HepG2 (cell line): ENCODE measurements at regions not wholly inside any gene's neighbourhood (a gene's known extent, or its start where the extent isn't known, plus 50 kb on each side); places are given as distances from the start of the nearest gene placed in this dataset.

Source experiments
- ATAC-seq: fragments of 200-7000 bp; cut with Tn5 transposase; 3 replicates; pipeline ENCODE4 v1.9.1; 2020; ENCODE audit warnings: mild to moderate bottlenecking, moderate library complexity
- BruUV-seq: library from RNA; stranded (reverse); fragments of 400-500 nt; replicated peaks from 2 replicates; lab custom pipeline; 2021; lab: Mats Ljungman, UMichigan
- CTCF ChIA-PET: fragments of 300-600 bp; formaldehyde crosslinking; extraction: SDS; loops from one replicate; lab custom pipeline; 2021; ENCODE audit warnings: low total read pairs, inconsistent platforms, low intra/inter-chr PET ratio; lab: Yijun Ruan, JAX
- POLR2A ChIA-PET: fragments of 350-600 bp; sonication (Branson Sonifier 250); formaldehyde crosslinking; loops from one replicate; lab custom pipeline; 2020; ENCODE audit warnings: antibody characterized with exemption, inconsistent platforms; lab: Yijun Ruan, JAX
- DNase-seq: peaks from one replicate; pipeline ENCODE4 v3.0.0-alpha.2; 2015; ENCODE audit warnings: low spot score
- FAIRE-seq: peaks from 3 replicates; lab custom pipeline; 2011; peaks lifted over from hg19 to GRCh38; lab: Jason Lieb, UNC
- H2AFZ ChIP-seq: one replicate; pipeline ENCODE4 v1.6.1; 2011; ENCODE audit warnings: low read length, inconsistent platforms
- H3K27ac ChIP-seq: fragments of 300-600 bp; 3 replicates; pipeline ENCODE4 v1.8.0; 2011; ENCODE audit warnings: mixed run types, mild to moderate bottlenecking, mixed read lengths, low read length, inconsistent platforms; ENCODE audit not compliant: insufficient read depth; ENCODE audit errors: extremely low read length
- H3K27me3 ChIP-seq, 2 experiments: fragments of 200-600 bp in 1 of 2; 2 replicates in 1 of 2; 3 replicates in 1 of 2; pipeline versions ENCODE4 v1.6.0 to v1.8.0; 2011; ENCODE audit warnings: low read length in 2 of 2, mild to moderate bottlenecking in 2 of 2, moderate library complexity in 2 of 2, inconsistent platforms in 1 of 2; ENCODE audit not compliant: insufficient read depth in 2 of 2, control insufficient read depth in 1 of 2
- H3K36me3 ChIP-seq, 2 experiments: fragments of 200-600 bp in 1 of 2; replicated peaks in 1 of 2; 2 replicates in 1 of 2; 3 replicates in 1 of 2; pipeline versions ENCODE4 v1.5.1 to v1.8.0; 2011; ENCODE audit warnings: low read length in 2 of 2, inconsistent platforms in 1 of 2; ENCODE audit not compliant: insufficient read depth in 2 of 2, control insufficient read depth in 1 of 2
- H3K4me1 ChIP-seq: 2 replicates; pipeline ENCODE4 v1.5.1; 2012; ENCODE audit warnings: low read length, inconsistent platforms; ENCODE audit not compliant: insufficient read depth
- H3K4me2 ChIP-seq: 2 replicates; pipeline ENCODE4 v1.6.0; 2011; ENCODE audit warnings: low read depth, low read length, inconsistent platforms
- H3K4me3 ChIP-seq, 3 experiments: fragments of 200-600 bp in 1 of 3; sonication (generic), shearing (Covaris generic) in 1 of 3; replicated peaks in 1 of 3; 2 replicates each; pipeline ENCODE4 v1.5.1; 2011 to 2016; ENCODE audit warnings: low read length in 3 of 3, inconsistent platforms in 2 of 3, low read depth in 2 of 3, mild to moderate bottlenecking in 2 of 3, control low read depth in 1 of 3, mixed read lengths in 1 of 3; ENCODE audit not compliant: insufficient read depth in 1 of 3
- H3K79me2 ChIP-seq: one replicate; pipeline ENCODE4 v1.6.1; 2011; ENCODE audit warnings: low read length, inconsistent platforms; ENCODE audit not compliant: insufficient read depth
- H3K9ac ChIP-seq: 2 replicates; pipeline ENCODE4 v1.6.0; 2011; ENCODE audit warnings: mild to moderate bottlenecking, low read depth, low read length, inconsistent platforms; ENCODE audit not compliant: insufficient read depth
- H3K9me3 ChIP-seq: 2 replicates; pipeline ENCODE4 v1.5.1; 2012; ENCODE audit warnings: mild to moderate bottlenecking, low read length
- H4K20me1 ChIP-seq: 2 replicates; pipeline ENCODE4 v1.6.0; 2011; ENCODE audit warnings: inconsistent platforms, mild to moderate bottlenecking, low read length, moderate library complexity; ENCODE audit not compliant: insufficient read depth
- ATF3 ChIP-seq: sonication (generic); formaldehyde crosslinking; IDR thresholded peaks from 2 replicates; pipeline ENCODE4 v1.4.0; 2020; ENCODE audit warnings: missing genetic modification reagents
- BCLAF1 ChIP-seq: fragments of 450-650 bp; IDR thresholded peaks from 2 replicates; pipeline ENCODE4 v1.6.1; 2017; ENCODE audit warnings: mild to moderate bottlenecking
- CERS6 ChIP-seq: sonication (generic); formaldehyde crosslinking; IDR thresholded peaks from 2 replicates; pipeline ENCODE4 v1.5.0; 2020; ENCODE audit warnings: missing genetic modification reagents
- GABPA ChIP-seq, 2 experiments: IDR thresholded peaks; 2 replicates each; pipeline ENCODE4 v1.6.1; 2011 to 2016; ENCODE audit warnings: low read depth in 2 of 2, low read length in 1 of 2, missing biosample characterization in 1 of 2, missing genetic modification characterization in 1 of 2
- IRF1 ChIP-seq: sonication (generic); formaldehyde crosslinking; IDR thresholded peaks from 2 replicates; pipeline ENCODE4 v1.4.0; 2020; ENCODE audit warnings: low read depth, mild to moderate bottlenecking, missing genetic modification reagents
- MBNL3 ChIP-seq: fragments of 250-450 bp; sonication (Bioruptor Pico); conservative IDR thresholded peaks from 2 replicates; pipeline ENCODE4 v1.8.0; 2022; ENCODE audit warnings: mild to moderate bottlenecking, inconsistent platforms
- NPAS2 ChIP-seq: sonication (generic); formaldehyde crosslinking; IDR thresholded peaks from 2 replicates; pipeline ENCODE4 v1.8.0; 2022; ENCODE audit warnings: mild to moderate bottlenecking, missing genetic modification reagents, borderline replicate concordance
- POGK ChIP-seq: sonication (generic); formaldehyde crosslinking; conservative IDR thresholded peaks from 2 replicates; pipeline ENCODE4 v1.8.0; 2022; ENCODE audit warnings: mild to moderate bottlenecking, moderate library complexity, missing genetic modification reagents
- SOX6 ChIP-seq, 2 experiments: fragments of 450-650 bp in 1 of 2; sonication (generic) in 1 of 2; formaldehyde crosslinking in 1 of 2; IDR thresholded peaks; 2 replicates each; pipeline versions ENCODE4 v1.4.0 to v1.6.1; 2017 to 2020; ENCODE audit warnings: antibody characterized with exemption in 1 of 2, mild to moderate bottlenecking in 1 of 2, missing genetic modification reagents in 1 of 2
- ZNF362 ChIP-seq: sonication (generic); formaldehyde crosslinking; IDR thresholded peaks from 2 replicates; pipeline ENCODE4 v1.4.0; 2020; ENCODE audit warnings: missing genetic modification reagents, mild to moderate bottlenecking, borderline replicate concordance
- ZNF451 ChIP-seq: sonication (generic); formaldehyde crosslinking; IDR thresholded peaks from 2 replicates; pipeline ENCODE4 v1.5.0; 2020; ENCODE audit warnings: mild to moderate bottlenecking, missing genetic modification reagents
- ZNF510 ChIP-seq: sonication (generic); formaldehyde crosslinking; IDR thresholded peaks from 2 replicates; pipeline ENCODE4 v1.4.0; 2020; ENCODE audit warnings: low read depth, mild to moderate bottlenecking, missing genetic modification reagents
- ZNF768 ChIP-seq: sonication (generic); formaldehyde crosslinking; IDR thresholded peaks from 2 replicates; pipeline ENCODE4 v1.4.0; 2020; ENCODE audit warnings: missing genetic modification reagents
- WGBS: methylation state at CpG from one replicate; pipeline ENCODE4 v1.1.6; 2017; ENCODE audit warnings: low lambda C conversion rate; 5-methylcytosine and 5-hydroxymethylcytosine counted together
- in situ Hi-C: cut with HindIII; loops from 2 replicates; pipeline ENCODE4 v1.10.0; 2017; ENCODE audit warnings: low pct_unique_long_range_greater_than_20kb; ENCODE audit not compliant: extremely low pct_ligation_motif_present
- intact Hi-C: fragments of 100-400 bp; cut with micrococcal nuclease; formaldehyde crosslinking; loops from one replicate; pipeline ENCODE4 v1.10.0; 2022; ENCODE audit not compliant: unreplicated experiment

- no peak for TF ChIP-seq GABPA (IDR thresholded peaks at IDR 0.05; ENCODE audit: low read depth, low read length)
- TF ChIP-seq GABPA (CRISPR knock-in tag; IDR thresholded peaks at IDR 0.05; ENCODE audit: low read depth): no peak
- TF ChIP-seq BCLAF1: no peak
- TF ChIP-seq ZNF451 (CRISPR knock-in tag): no peak
- TF ChIP-seq, all 625 proteins: peak for 0
Measured at GRCh38 chr21:23899561-23899960, 1707.7 kb downstream of the MRPL39 start (continued).

GRCh38 chr21:23890652-23891051 is 1716.6 kb downstream of the MRPL39 start:
- Histone ChIP-seq H3K4me3 (no peak overlapping the region), H3K27me3 (no peaks in the 10 kb centered on the region; a peak in 1 of 5 replicates), H3K79me2 (no peaks in the 10 kb centered on the region), H2AFZ (no peak overlapping the region), H3K27ac (no peak overlapping the region), H4K20me1 (no peaks in the 10 kb centered on the region), H3K9ac (no peak overlapping the region), H3K4me2 (no peak overlapping the region), H3K9me3 (peaks cover 26% of the 10 kb centered on the region), H3K36me3 (no peaks in the 10 kb centered on the region), H3K4me1 (no peaks in the 10 kb centered on the region)
- DNase-seq (no peak), ATAC-seq (no peak), FAIRE-seq (no peak)
- no TSS peak for BruUV-seq
- POLR2A ChIA-PET: no interaction called here
- CTCF ChIA-PET: no interaction called here
- 47% methylated on average over 4 of the region's 4 CpGs for WGBS
- intact Hi-C loops: no loop called here
- in situ Hi-C loops: no loop called here
- TF ChIP-seq ZNF510 (CRISPR knock-in tag): no peak
- TF ChIP-seq NPAS2 (CRISPR knock-in tag): no peak
- TF ChIP-seq CERS6: no peak
- TF ChIP-seq SOX6 (IDR thresholded peaks at IDR 0.05): no peak
- no peak for TF ChIP-seq SOX6 (CRISPR knock-in tag; IDR thresholded peaks at IDR 0.05)
- no peak for TF ChIP-seq ATF3 (CRISPR knock-in tag)
- TF ChIP-seq IRF1 (CRISPR knock-in tag): no peak
- no peak for TF ChIP-seq POGK (CRISPR knock-in tag)
- no peak for TF ChIP-seq ZNF362 (CRISPR knock-in tag)
- TF ChIP-seq ZNF768 (CRISPR knock-in tag): no peak
- no peak for TF ChIP-seq MBNL3
